Erythroblast (primary cell): ENCODE measurements at regions not wholly inside any gene's neighbourhood (a gene's known extent, or its start where the extent isn't known, plus 50 kb on each side); places are given as distances from the start of the nearest gene placed in this dataset.
"Not testable (repeated sequence)": the region's sequence is repeated elsewhere in the genome, so short reads cannot be mapped to it uniquely, and the experiment has no call there.

Source experiments
- DNase-seq, 2 experiments: peaks; one replicate each; lab custom pipeline; 2025; lab: John Stamatoyannopoulos, UW
- GATA1 ChIP-seq: IDR thresholded peaks from 2 replicates; pipeline ENCODE4 v1.6.1; 2011; ENCODE audit warnings: low read depth, mild to moderate bottlenecking, control low read depth, low read length, moderate library complexity
- POLR2A ChIP-seq: IDR thresholded peaks from 2 replicates; pipeline ENCODE4 v1.6.1; 2011; ENCODE audit warnings: mild to moderate bottlenecking, low read length

- TF ChIP-seq POLR2A (no peak), GATA1 (no peak)
Measured at GRCh38 chr6:140537834-140538705, 1163.6 kb upstream of the CITED2 start.

GRCh38 chr6:140537211-140537610, 1162.8 kb upstream of the CITED2 start:
- DNase-seq, result no peak
- no peak for TF ChIP-seq GATA1
- TF ChIP-seq POLR2A, result no peak

More at GRCh38 chr6:140537834-140538705, 1163.6 kb upstream of the CITED2 start:
- DNase-seq, result no peak

GRCh38 chr6:140535511-140535910, 1161.1 kb upstream of the CITED2 start:
- DNase-seq, result no peak
- TF ChIP-seq GATA1 (no peak), POLR2A (no peak)

- TF ChIP-seq POLR2A, result no peak
- TF ChIP-seq GATA1, result no peak
- no peak for DNase-seq
Measured at GRCh38 chr6:140533526-140533925, 1159.1 kb upstream of the CITED2 start.

GRCh38 chr6:140504776-140505175, 1130.3 kb upstream of the CITED2 start:
- no peak for DNase-seq
- TF ChIP-seq GATA1 (no peak), POLR2A (no peak)

GRCh38 chr6:140500849-140501248, 1126.4 kb upstream of the CITED2 start:
- TF ChIP-seq POLR2A (no peak), GATA1 (no peak)

GRCh38 chr6:140499607-140500006, 1125.2 kb upstream of the CITED2 start:
- no peak for DNase-seq
- TF ChIP-seq POLR2A (no peak), GATA1 (no peak)

More at GRCh38 chr6:140500849-140501248, 1126.4 kb upstream of the CITED2 start:
- no peak for DNase-seq

- DNase-seq, result no peak
- TF ChIP-seq POLR2A, result no peak
- TF ChIP-seq GATA1, result no peak
Measured at GRCh38 chr6:140494321-140495108, 1120.1 kb upstream of the CITED2 start.

- not testable (repeated sequence) for DNase-seq
Measured at GRCh38 chr6:140493470-140493869, 1119.0 kb upstream of the CITED2 start.

GRCh38 chr6:140490081-140490480, 1115.6 kb upstream of the CITED2 start:
- TF ChIP-seq POLR2A, result no peak
- no peak for TF ChIP-seq GATA1
- no peak for DNase-seq

- no peak for DNase-seq
- TF ChIP-seq GATA1 (no peak), POLR2A (no peak)
Measured at GRCh38 chr6:140487586-140487985, 1113.1 kb upstream of the CITED2 start.

- no peak for DNase-seq
- no peak for TF ChIP-seq POLR2A
- TF ChIP-seq GATA1, result no peak
Measured at GRCh38 chr6:140486450-140487361, 1112.3 kb upstream of the CITED2 start.

- no peak for DNase-seq
- TF ChIP-seq POLR2A (no peak), GATA1 (no peak)
Measured at GRCh38 chr6:140485740-140486449, 1111.4 kb upstream of the CITED2 start.
